Bronchial epithelial cell (primary cell): ENCODE measurements at regions not wholly inside any gene's neighbourhood (a gene's known extent, or its start where the extent isn't known, plus 50 kb on each side); places are given as distances from the start of the nearest gene placed in this dataset.

Source experiments
- DNase-seq: peaks from one replicate; pipeline ENCODE4 v3.0.0-alpha.2; 2010; ENCODE audit warnings: low read depth
- FAIRE-seq: peaks from 2 replicates; lab custom pipeline; 2011; peaks lifted over from hg19 to GRCh38; lab: Jason Lieb, UNC
- H3K27me3 ChIP-seq: 2 replicates; pipeline ENCODE4 v1.5.1; 2011; ENCODE audit warnings: low read length; ENCODE audit not compliant: control insufficient read depth, insufficient read depth
- H3K36me3 ChIP-seq: 2 replicates; pipeline ENCODE4 v1.5.1; 2011; ENCODE audit warnings: low read length; ENCODE audit not compliant: control insufficient read depth, insufficient read depth
- H3K4me3 ChIP-seq: 2 replicates; pipeline ENCODE4 v1.5.1; 2011; ENCODE audit warnings: mild to moderate bottlenecking, low read depth, low read length, control low read depth
- CTCF ChIP-seq: IDR thresholded peaks from 2 replicates; pipeline ENCODE4 v1.5.1; 2011; ENCODE audit warnings: mild to moderate bottlenecking, moderate library complexity, low read length, control low read depth, inconsistent platforms; ENCODE audit not compliant: insufficient read depth, severe bottlenecking

GRCh38 chr9:22206833-22207232, 197.7 kb upstream of the CDKN2B start:
- no peak for TF ChIP-seq CTCF
- no peaks in the 10 kb centered on the region for H3K36me3 ChIP-seq
- FAIRE-seq, result no peak
- no peak for DNase-seq
- H3K27me3 ChIP-seq, result no peaks in the 10 kb centered on the region
- H3K4me3 ChIP-seq, result no peak overlapping the region

- Histone ChIP-seq H3K36me3 (no peaks in the 10 kb centered on the region), H3K4me3 (no peak overlapping the region), H3K27me3 (no peaks in the 10 kb centered on the region)
- FAIRE-seq, result no peak
- TF ChIP-seq CTCF, result no peak
- peak; percentile 90 for DNase-seq
Observed at GRCh38 chr9:22208846-22209585, 199.9 kb upstream of the CDKN2B start.

- Histone ChIP-seq H3K27me3 (no peaks in the 10 kb centered on the region), H3K36me3 (no peaks in the 10 kb centered on the region), H3K4me3 (no peak overlapping the region)
- peak; percentile 73 for DNase-seq
- no peak for FAIRE-seq
- no peak for TF ChIP-seq CTCF
Observed at GRCh38 chr9:22210262-22210661, 201.2 kb upstream of the CDKN2B start.

GRCh38 chr9:22210936-22211335, 201.8 kb upstream of the CDKN2B start:
- DNase-seq (no peak), FAIRE-seq (no peak)
- no peaks in the 10 kb centered on the region for H3K27me3 ChIP-seq
- TF ChIP-seq CTCF, result no peak
- no peak overlapping the region for H3K4me3 ChIP-seq
- H3K36me3 ChIP-seq, result no peaks in the 10 kb centered on the region

GRCh38 chr9:22211588-22212360, 202.7 kb upstream of the CDKN2B start:
- no peak overlapping the region for H3K4me3 ChIP-seq
- H3K27me3 ChIP-seq, result no peaks in the 10 kb centered on the region
- no peak for FAIRE-seq
- no peaks in the 10 kb centered on the region for H3K36me3 ChIP-seq
- no peak for TF ChIP-seq CTCF
- peak; percentile 94 for DNase-seq
